GM19239 (cell line): ENCODE measurements at regions not wholly inside any gene's neighbourhood (a gene's known extent, or its start where the extent isn't known, plus 50 kb on each side); places are given as distances from the start of the nearest gene placed in this dataset.
"Not testable (repeated sequence)": the region's sequence is repeated elsewhere in the genome, so short reads cannot be mapped to it uniquely, and the experiment has no call there.

Experiments
- DNase-seq: peaks from one replicate; pipeline ENCODE4 v3.0.0; 2011; ENCODE audit warnings: low spot score; ENCODE audit not compliant: insufficient read length
- FAIRE-seq: peaks from 2 replicates; lab custom pipeline; 2011; peaks lifted over from hg19 to GRCh38; lab: Jason Lieb, UNC

- FAIRE-seq = no peak
- DNase-seq = no peak
These were observed 824.7 kb downstream of the REEP3 start for GRCh38 chr10:64345856-64346255.

GRCh38 chr10:64346389-64346788, 825.2 kb downstream of the REEP3 start:
- no peak for FAIRE-seq
- DNase-seq = no peak

- DNase-seq (no peak), FAIRE-seq (no peak)
These were observed 829.5 kb downstream of the REEP3 start for GRCh38 chr10:64350665-64351064.

GRCh38 chr10:64358907-64359306, 837.7 kb downstream of the REEP3 start:
- FAIRE-seq (no peak), DNase-seq (no peak)

GRCh38 chr10:64360240-64360639, 839.0 kb downstream of the REEP3 start:
- FAIRE-seq, DNase-seq: not testable (repeated sequence)

- DNase-seq (no peak), FAIRE-seq (no peak)
These were observed 842.5 kb downstream of the REEP3 start for GRCh38 chr10:64363687-64364086.

- FAIRE-seq (no peak), DNase-seq (no peak)
These were observed 844.5 kb downstream of the REEP3 start for GRCh38 chr10:64365663-64366062.

GRCh38 chr10:64368298-64368697, 847.1 kb downstream of the REEP3 start:
- no peak for DNase-seq
- FAIRE-seq = no peak

GRCh38 chr10:64369885-64370773, 848.9 kb downstream of the REEP3 start:
- FAIRE-seq (no peak), DNase-seq (no peak)

- FAIRE-seq (no peak), DNase-seq (no peak)
These were observed 853.1 kb downstream of the REEP3 start for GRCh38 chr10:64374346-64374745.

- no peak for FAIRE-seq
- DNase-seq = no peak
These were observed 855.0 kb downstream of the REEP3 start for GRCh38 chr10:64376167-64376566.

GRCh38 chr10:64379898-64380297, 858.7 kb downstream of the REEP3 start:
- no peak for DNase-seq

GRCh38 chr10:64385355-64385754, 864.2 kb downstream of the REEP3 start:
- FAIRE-seq (no peak), DNase-seq (no peak)

More at GRCh38 chr10:64379898-64380297, 858.7 kb downstream of the REEP3 start:
- no peak for FAIRE-seq

GRCh38 chr10:64394744-64395143, 873.5 kb downstream of the REEP3 start:
- FAIRE-seq = no peak
- DNase-seq = no peak

GRCh38 chr10:64396105-64396708, 875.0 kb downstream of the REEP3 start:
- no peak for DNase-seq
- FAIRE-seq = no peak

- DNase-seq (no peak), FAIRE-seq (no peak)
These were observed 875.9 kb downstream of the REEP3 start for GRCh38 chr10:64397125-64397524.

GRCh38 chr10:64408391-64409183, 887.4 kb downstream of the REEP3 start:
- no peak for DNase-seq
- FAIRE-seq = no peak

- FAIRE-seq = no peak
These were observed 888.1 kb downstream of the REEP3 start for GRCh38 chr10:64409349-64409748.

GRCh38 chr10:64416011-64416410, 894.8 kb downstream of the REEP3 start:
- FAIRE-seq (no peak), DNase-seq (no peak)

More at GRCh38 chr10:64409349-64409748, 888.1 kb downstream of the REEP3 start:
- no peak for DNase-seq

GRCh38 chr10:64419461-64419860, 898.3 kb downstream of the REEP3 start:
- DNase-seq = no peak
- FAIRE-seq = no peak

GRCh38 chr10:64426745-64427144, 905.5 kb downstream of the REEP3 start:
- no peak for DNase-seq
- FAIRE-seq = no peak
